HepG2 (cell line): ENCODE measurements at regions not wholly inside any gene's neighbourhood (a gene's known extent, or its start where the extent isn't known, plus 50 kb on each side); places are given as distances from the start of the nearest gene placed in this dataset.

Experiments used
- ATAC-seq: fragments of 200-7000 bp; cut with Tn5 transposase; 3 replicates; pipeline ENCODE4 v1.9.1; 2020; ENCODE audit warnings: mild to moderate bottlenecking, moderate library complexity
- BruUV-seq: library from RNA; stranded (reverse); fragments of 400-500 nt; replicated peaks from 2 replicates; lab custom pipeline; 2021; lab: Mats Ljungman, UMichigan
- CTCF ChIA-PET: fragments of 300-600 bp; formaldehyde crosslinking; extraction: SDS; loops from one replicate; lab custom pipeline; 2021; ENCODE audit warnings: low total read pairs, inconsistent platforms, low intra/inter-chr PET ratio; lab: Yijun Ruan, JAX
- POLR2A ChIA-PET: fragments of 350-600 bp; sonication (Branson Sonifier 250); formaldehyde crosslinking; loops from one replicate; lab custom pipeline; 2020; ENCODE audit warnings: antibody characterized with exemption, inconsistent platforms; lab: Yijun Ruan, JAX
- DNase-seq: peaks from one replicate; pipeline ENCODE4 v3.0.0-alpha.2; 2015; ENCODE audit warnings: low spot score
- FAIRE-seq: peaks from 3 replicates; lab custom pipeline; 2011; peaks lifted over from hg19 to GRCh38; lab: Jason Lieb, UNC
- H2AFZ ChIP-seq: one replicate; pipeline ENCODE4 v1.6.1; 2011; ENCODE audit warnings: low read length, inconsistent platforms
- H3K27ac ChIP-seq: fragments of 300-600 bp; 3 replicates; pipeline ENCODE4 v1.8.0; 2011; ENCODE audit warnings: mixed run types, mild to moderate bottlenecking, mixed read lengths, low read length, inconsistent platforms; ENCODE audit not compliant: insufficient read depth; ENCODE audit errors: extremely low read length
- H3K27me3 ChIP-seq, 2 experiments: fragments of 200-600 bp in 1 of 2; 2 replicates in 1 of 2; 3 replicates in 1 of 2; pipeline versions ENCODE4 v1.6.0 to v1.8.0; 2011; ENCODE audit warnings: low read length in 2 of 2, mild to moderate bottlenecking in 2 of 2, moderate library complexity in 2 of 2, inconsistent platforms in 1 of 2; ENCODE audit not compliant: insufficient read depth in 2 of 2, control insufficient read depth in 1 of 2
- H3K36me3 ChIP-seq, 2 experiments: fragments of 200-600 bp in 1 of 2; replicated peaks in 1 of 2; 2 replicates in 1 of 2; 3 replicates in 1 of 2; pipeline versions ENCODE4 v1.5.1 to v1.8.0; 2011; ENCODE audit warnings: low read length in 2 of 2, inconsistent platforms in 1 of 2; ENCODE audit not compliant: insufficient read depth in 2 of 2, control insufficient read depth in 1 of 2
- H3K4me1 ChIP-seq: 2 replicates; pipeline ENCODE4 v1.5.1; 2012; ENCODE audit warnings: low read length, inconsistent platforms; ENCODE audit not compliant: insufficient read depth
- H3K4me2 ChIP-seq: 2 replicates; pipeline ENCODE4 v1.6.0; 2011; ENCODE audit warnings: low read depth, low read length, inconsistent platforms
- H3K4me3 ChIP-seq, 3 experiments: fragments of 200-600 bp in 1 of 3; sonication (generic), shearing (Covaris generic) in 1 of 3; replicated peaks in 1 of 3; 2 replicates each; pipeline ENCODE4 v1.5.1; 2011 to 2016; ENCODE audit warnings: low read length in 3 of 3, inconsistent platforms in 2 of 3, low read depth in 2 of 3, mild to moderate bottlenecking in 2 of 3, control low read depth in 1 of 3, mixed read lengths in 1 of 3; ENCODE audit not compliant: insufficient read depth in 1 of 3
- H3K79me2 ChIP-seq: one replicate; pipeline ENCODE4 v1.6.1; 2011; ENCODE audit warnings: low read length, inconsistent platforms; ENCODE audit not compliant: insufficient read depth
- H3K9ac ChIP-seq: 2 replicates; pipeline ENCODE4 v1.6.0; 2011; ENCODE audit warnings: mild to moderate bottlenecking, low read depth, low read length, inconsistent platforms; ENCODE audit not compliant: insufficient read depth
- H3K9me3 ChIP-seq: 2 replicates; pipeline ENCODE4 v1.5.1; 2012; ENCODE audit warnings: mild to moderate bottlenecking, low read length
- H4K20me1 ChIP-seq: 2 replicates; pipeline ENCODE4 v1.6.0; 2011; ENCODE audit warnings: inconsistent platforms, mild to moderate bottlenecking, low read length, moderate library complexity; ENCODE audit not compliant: insufficient read depth
- ATF7 ChIP-seq, 2 experiments: fragments of 450-650 bp in 1 of 2; sonication (generic) in 1 of 2; formaldehyde crosslinking in 1 of 2; IDR thresholded peaks; 2 replicates each; pipeline versions ENCODE4 v1.4.0 to v1.6.1; 2016 to 2020; ENCODE audit warnings: antibody characterized with exemption in 1 of 2, mild to moderate bottlenecking in 1 of 2, missing genetic modification reagents in 1 of 2
- CAMTA2 ChIP-seq: sonication (generic); formaldehyde crosslinking; IDR thresholded peaks from 2 replicates; pipeline ENCODE4 v1.4.0; 2020; ENCODE audit warnings: mild to moderate bottlenecking, missing genetic modification reagents, borderline replicate concordance
- CREB1 ChIP-seq, 2 experiments: fragments of 450-650 bp in 1 of 2; IDR thresholded peaks; 2 replicates each; pipeline ENCODE4 v1.6.1; 2016 to 2017; ENCODE audit warnings: control low read depth in 1 of 2, mild to moderate bottlenecking in 1 of 2, missing compliant biosample characterization in 1 of 2, missing genetic modification characterization in 1 of 2
- EHMT2 ChIP-seq: fragments of 200-600 bp; sonication (generic); IDR thresholded peaks from 2 replicates; pipeline ENCODE4 v1.7.0; 2017; ENCODE audit warnings: antibody characterized with exemption, low read depth, low read length, borderline replicate concordance
- FLYWCH1 ChIP-seq: sonication (generic); formaldehyde crosslinking; IDR thresholded peaks from 2 replicates; pipeline ENCODE4 v1.8.1; 2023; ENCODE audit warnings: mild to moderate bottlenecking, missing genetic modification reagents
- MAFG ChIP-seq: sonication (generic); formaldehyde crosslinking; IDR thresholded peaks from 2 replicates; pipeline ENCODE4 v1.5.1; 2020; ENCODE audit warnings: mild to moderate bottlenecking, missing genetic modification reagents
- MATR3 ChIP-seq: sonication (generic); formaldehyde crosslinking; IDR thresholded peaks from 2 replicates; pipeline ENCODE4 v1.4.0; 2020; ENCODE audit warnings: missing genetic modification reagents
- PAWR ChIP-seq: sonication (generic); formaldehyde crosslinking; IDR thresholded peaks from 2 replicates; pipeline ENCODE4 v1.4.0; 2020; ENCODE audit warnings: missing genetic modification reagents, mild to moderate bottlenecking, borderline replicate concordance
- TAF1 ChIP-seq: sonication (generic); formaldehyde crosslinking; IDR thresholded peaks from 2 replicates; pipeline ENCODE4 v1.4.0; 2020; ENCODE audit warnings: missing genetic modification reagents
- ZNF296 ChIP-seq: sonication (generic); formaldehyde crosslinking; conservative IDR thresholded peaks from 2 replicates; pipeline ENCODE4 v1.5.0; 2020; ENCODE audit warnings: mild to moderate bottlenecking, missing genetic modification reagents
- ZNF333 ChIP-seq: sonication (generic); formaldehyde crosslinking; IDR thresholded peaks from 2 replicates; pipeline ENCODE4 v1.4.0; 2020; ENCODE audit warnings: mild to moderate bottlenecking, missing genetic modification reagents, borderline replicate concordance
- ZNF432 ChIP-seq: sonication (generic); formaldehyde crosslinking; IDR thresholded peaks from 2 replicates; pipeline ENCODE4 v1.5.0; 2020; ENCODE audit warnings: missing genetic modification reagents, mild to moderate bottlenecking, borderline replicate concordance
- ZNF672 ChIP-seq: sonication (generic); formaldehyde crosslinking; IDR thresholded peaks from 2 replicates; pipeline ENCODE4 v1.8.1; 2022; ENCODE audit warnings: missing genetic modification reagents
- ZNF780A ChIP-seq: sonication (generic); formaldehyde crosslinking; IDR thresholded peaks from 2 replicates; pipeline ENCODE4 v1.8.0; 2022; ENCODE audit warnings: mild to moderate bottlenecking, missing genetic modification reagents, moderate library complexity
- WGBS: methylation state at CpG from one replicate; pipeline ENCODE4 v1.1.6; 2017; ENCODE audit warnings: low lambda C conversion rate; 5-methylcytosine and 5-hydroxymethylcytosine counted together
- in situ Hi-C: cut with HindIII; loops from 2 replicates; pipeline ENCODE4 v1.10.0; 2017; ENCODE audit warnings: low pct_unique_long_range_greater_than_20kb; ENCODE audit not compliant: extremely low pct_ligation_motif_present
- intact Hi-C: fragments of 100-400 bp; cut with micrococcal nuclease; formaldehyde crosslinking; loops from one replicate; pipeline ENCODE4 v1.10.0; 2022; ENCODE audit not compliant: unreplicated experiment
- TF ChIP-seq, protein P1 (sequence below): sonication (generic); formaldehyde crosslinking; IDR thresholded peaks from 2 replicates; pipeline ENCODE4 v1.4.0; 2020; ENCODE audit warnings: missing genetic modification reagents, low read depth, mild to moderate bottlenecking, borderline replicate concordance
- TF ChIP-seq, protein P2 (sequence below): sonication (generic); formaldehyde crosslinking; IDR thresholded peaks from 2 replicates; pipeline ENCODE4 v1.8.0; 2022; ENCODE audit warnings: low read depth, missing genetic modification reagents

DNA sequence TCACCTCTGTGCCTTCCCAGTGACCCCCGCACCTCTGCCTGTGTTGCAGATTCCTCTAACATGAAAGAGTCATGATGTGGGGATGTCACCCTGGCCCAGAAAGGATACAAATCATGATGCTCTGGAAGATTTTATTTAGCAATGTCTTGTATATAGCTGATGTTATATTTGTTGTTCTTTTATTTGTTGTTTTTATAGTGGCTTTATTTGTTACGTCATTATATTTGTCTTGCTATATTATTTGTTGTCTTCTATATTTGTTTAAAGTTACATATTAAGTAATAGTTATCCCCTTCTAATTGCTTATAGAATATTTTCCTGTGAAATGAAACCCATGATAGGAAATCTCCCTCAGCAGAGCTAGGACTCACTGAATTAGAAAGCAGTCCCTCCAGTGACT lies 1149.2 kb downstream of the UQCRFS1 start:
- no peak overlapping the region for H3K4me2 ChIP-seq
- H3K79me2 ChIP-seq: no peaks in the 10 kb centered on the region
- intact Hi-C loops: no loop called here
- no peaks in the 10 kb centered on the region for H3K36me3 ChIP-seq
- 3% methylated on average over 1 of the region's 2 CpGs for WGBS
- H3K27me3 ChIP-seq: no peaks in the 10 kb centered on the region
- H3K4me1 ChIP-seq: no peaks in the 10 kb centered on the region
- ChIA-PET POLR2A (no interaction called here), CTCF (no interaction called here)
- FAIRE-seq: no peak
- ATAC-seq: no peak
- no TSS peak for BruUV-seq
- in situ Hi-C loops: no loop called here
- H2AFZ ChIP-seq: no peak overlapping the region
- peaks cover 92% of the 10 kb centered on the region for H3K9me3 ChIP-seq
- H3K27ac ChIP-seq: no peak overlapping the region
- no peak for DNase-seq
- no peaks in the 10 kb centered on the region for H4K20me1 ChIP-seq
- no peak overlapping the region for H3K4me3 ChIP-seq
- no peak overlapping the region for H3K9ac ChIP-seq
- no peak for TF ChIP-seq ZNF780A (CRISPR knock-in tag)
- peak; percentile 90 for TF ChIP-seq ATF7 (IDR thresholded peaks at IDR 0.05)
- no peak for TF ChIP-seq ATF7 (CRISPR knock-in tag; IDR thresholded peaks at IDR 0.05)
- TF ChIP-seq CREB1 (IDR thresholded peaks at IDR 0.05): peak; percentile 67; the same call in 1 of the 2 replicates
- no peak for TF ChIP-seq CREB1 (CRISPR knock-in tag; IDR thresholded peaks at IDR 0.05)

DNA sequence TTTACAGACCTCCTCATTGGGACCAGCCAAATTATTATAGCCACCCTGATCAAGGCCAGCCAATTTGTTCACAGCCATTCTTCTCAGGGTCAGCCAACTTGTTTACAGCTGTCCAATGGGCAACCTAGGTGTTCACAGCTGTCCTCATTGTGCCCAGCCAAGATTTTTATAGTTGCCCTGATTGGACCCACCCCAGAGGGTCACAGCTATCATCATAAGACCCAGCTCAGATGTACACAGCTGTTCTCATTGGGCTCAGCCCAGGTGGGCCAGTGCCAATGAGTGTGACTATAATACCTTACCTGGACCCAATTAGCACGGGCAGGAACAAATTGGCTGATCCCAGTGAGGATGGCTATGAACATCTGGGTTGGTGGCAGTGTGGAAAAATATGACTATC lies 1151.8 kb downstream of the UQCRFS1 start:
- H3K27me3 ChIP-seq: no peaks in the 10 kb centered on the region
- no peak overlapping the region for H3K27ac ChIP-seq
- no peaks in the 10 kb centered on the region for H4K20me1 ChIP-seq
- H3K79me2 ChIP-seq: no peaks in the 10 kb centered on the region
- in situ Hi-C loops (no loop called here), intact Hi-C loops (no loop called here)
- ChIA-PET CTCF (no interaction called here), POLR2A (no interaction called here)
- no peak for ATAC-seq
- TF ChIP-seq ZNF432 (no peak), PAWR (no peak), EHMT2 (no peak), MATR3 (no peak), MAFG (no peak), ZNF333 (CRISPR knock-in tag) (no peak), FLYWCH1 (no peak), ZNF672 (CRISPR knock-in tag) (no peak), CAMTA2 (no peak), TAF1 (CRISPR knock-in tag) (no peak), ZNF296 (no peak)
- TF ChIP-seq, protein P1, sequence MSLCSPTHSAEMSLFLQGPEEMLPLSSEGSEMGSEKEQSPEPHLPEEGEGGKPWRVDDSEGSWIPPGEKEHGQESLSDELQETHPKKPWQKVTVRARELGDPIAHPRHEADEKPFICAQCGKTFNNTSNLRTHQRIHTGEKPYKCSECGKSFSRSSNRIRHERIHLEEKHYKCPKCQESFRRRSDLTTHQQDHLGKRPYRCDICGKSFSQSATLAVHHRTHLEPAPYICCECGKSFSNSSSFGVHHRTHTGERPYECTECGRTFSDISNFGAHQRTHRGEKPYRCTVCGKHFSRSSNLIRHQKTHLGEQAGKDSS (CRISPR knock-in tag): no peak
- TF ChIP-seq, protein P2, sequence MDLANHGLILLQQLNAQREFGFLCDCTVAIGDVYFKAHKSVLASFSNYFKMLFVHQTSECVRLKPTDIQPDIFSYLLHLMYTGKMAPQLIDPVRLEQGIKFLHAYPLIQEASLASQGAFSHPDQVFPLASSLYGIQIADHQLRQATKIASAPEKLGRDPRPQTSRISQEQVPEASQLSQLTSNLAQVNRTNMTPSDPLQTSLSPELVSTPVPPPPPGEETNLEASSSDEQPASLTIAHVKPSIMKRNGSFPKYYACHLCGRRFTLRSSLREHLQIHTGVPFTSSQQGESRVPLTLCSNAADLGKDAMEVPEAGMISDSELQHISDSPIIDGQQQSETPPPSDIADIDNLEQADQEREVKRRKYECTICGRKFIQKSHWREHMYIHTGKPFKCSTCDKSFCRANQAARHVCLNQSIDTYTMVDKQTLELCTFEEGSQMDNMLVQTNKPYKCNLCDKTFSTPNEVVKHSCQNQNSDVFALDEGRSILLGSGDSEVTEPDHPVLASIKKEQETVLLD: no peak
- H3K4me3 ChIP-seq: no peak overlapping the region
- no TSS peak for BruUV-seq
- H3K4me1 ChIP-seq: no peaks in the 10 kb centered on the region
- FAIRE-seq: no peak
- H2AFZ ChIP-seq: no peak overlapping the region
- H3K9ac ChIP-seq: no peak overlapping the region
- DNase-seq: no peak
- 0% methylated on average over 1 of the region's 1 CpG for WGBS
- H3K4me2 ChIP-seq: no peak overlapping the region
- peaks cover 93% of the 10 kb centered on the region for H3K9me3 ChIP-seq
- H3K36me3 ChIP-seq: no peaks in the 10 kb centered on the region
